ENCODE measurements at regions not wholly inside any gene's neighbourhood (a gene's known extent, or its start where the extent isn't known, plus 50 kb on each side); places are given as distances from the start of the nearest gene placed in this dataset.

DNA sequence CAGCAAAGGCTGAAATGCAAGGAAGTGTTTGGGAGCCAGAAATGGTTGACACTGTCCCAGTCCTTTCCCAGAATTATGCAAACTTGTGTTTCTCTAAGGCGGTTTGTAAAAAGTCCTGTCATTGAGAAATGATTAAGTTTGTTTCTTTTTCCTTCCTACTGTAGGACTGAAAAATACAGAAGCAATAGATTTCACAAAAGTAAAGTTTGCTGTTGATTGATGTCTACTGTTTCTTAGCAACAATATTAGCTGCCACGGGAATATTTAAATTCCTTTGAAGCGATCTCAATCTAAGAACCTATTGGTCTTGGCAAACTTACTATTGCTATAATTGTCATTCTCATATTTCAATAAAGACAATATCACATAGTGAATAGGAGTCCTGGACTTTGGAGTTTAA is 100.7 kb upstream of the IL12A start:
- TF ChIP-seq CTCF (IDR thresholded peaks at IDR 0.05; ENCODE audit: low read depth, low read length, missing control alignments), result no peak
- no peak overlapping the region for H3K4me3 ChIP-seq (ENCODE audit: low read depth, low read length)
- no peak for DNase-seq (ENCODE audit: low read depth)

DNA sequence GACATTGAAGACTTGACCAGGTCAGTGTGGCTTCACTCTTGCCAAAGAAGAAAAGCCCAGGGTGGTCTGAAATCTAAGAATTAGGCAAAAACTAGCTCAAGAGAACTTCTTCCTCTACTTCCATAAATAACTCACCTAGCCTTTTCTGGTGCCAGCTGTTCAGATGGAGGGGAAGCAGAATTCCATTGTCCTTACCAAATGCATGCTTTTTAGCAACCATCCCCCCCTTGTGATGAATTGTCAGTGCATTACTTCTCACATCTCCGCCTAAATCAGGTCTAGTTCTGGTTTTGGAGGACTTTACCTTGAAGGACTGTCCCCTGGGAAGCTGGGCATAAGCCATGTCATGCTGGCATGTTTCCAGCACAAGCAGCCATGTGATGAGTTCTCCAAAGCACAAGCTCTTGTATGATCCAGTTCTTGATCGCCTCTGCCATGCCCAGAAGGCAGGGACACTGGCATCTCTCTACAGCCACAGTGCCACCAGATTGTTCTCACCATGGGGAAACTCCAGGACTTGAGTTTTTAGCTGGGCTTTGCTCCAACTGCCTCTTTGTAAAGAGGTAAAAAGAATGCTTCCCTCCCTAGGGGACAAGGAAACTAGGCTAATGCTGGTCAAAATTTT is 96.4 kb upstream of the IL12A start:
- no peak for TF ChIP-seq CTCF (IDR thresholded peaks at IDR 0.05; ENCODE audit: low read depth, low read length, missing control alignments)
- no peak for DNase-seq (ENCODE audit: low read depth)

DNA sequence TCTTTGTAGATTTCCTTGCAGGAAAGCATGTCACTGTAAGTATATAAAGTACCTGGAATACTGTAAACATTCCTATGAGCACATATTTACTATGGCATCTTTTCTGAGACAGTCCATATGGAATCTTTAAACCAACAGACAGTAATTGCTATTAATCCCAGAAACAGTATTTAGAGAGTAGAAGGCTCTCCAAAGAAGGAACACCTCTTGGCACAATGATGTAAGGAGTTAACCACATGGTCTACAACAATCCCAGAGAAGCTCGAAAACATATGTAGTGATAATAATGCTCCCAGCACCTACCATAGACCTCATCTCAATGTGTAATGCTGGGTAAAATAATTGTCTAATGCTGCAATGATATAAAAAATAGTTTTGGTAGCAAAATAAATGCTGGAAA is 95.8 kb upstream of the IL12A start:
- no peak for TF ChIP-seq CTCF (IDR thresholded peaks at IDR 0.05; ENCODE audit: low read depth, low read length, missing control alignments)
- H3K4me3 ChIP-seq (ENCODE audit: low read depth, low read length), result no peak overlapping the region
- DNase-seq (ENCODE audit: low read depth), result no peak

More for the DNA sequence above, 96.4 kb upstream of the IL12A start:
- no peak overlapping the region for H3K4me3 ChIP-seq (ENCODE audit: low read depth, low read length)

DNA sequence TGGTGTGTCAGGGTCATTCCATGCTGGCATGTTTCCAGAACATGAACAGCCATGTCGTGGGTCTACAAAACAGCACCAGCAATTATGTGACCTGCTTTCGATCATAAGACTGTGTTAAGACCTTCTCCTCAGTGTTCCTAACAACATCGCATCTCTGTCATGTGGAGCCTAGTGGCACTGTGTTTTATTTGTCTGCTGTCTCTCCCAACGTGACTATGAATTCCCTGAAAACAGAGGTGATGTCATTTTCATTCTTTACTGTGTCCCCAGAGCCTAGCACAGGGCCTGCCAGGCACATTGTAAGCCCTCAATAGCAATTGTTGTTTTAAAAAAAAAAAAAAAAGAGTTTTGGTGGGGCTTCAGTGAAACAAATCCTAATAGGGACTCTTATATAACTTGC is 94.2 kb upstream of the IL12A start:
- H3K4me3 ChIP-seq (ENCODE audit: low read depth, low read length), result no peak overlapping the region
- TF ChIP-seq CTCF (IDR thresholded peaks at IDR 0.05; ENCODE audit: low read depth, low read length, missing control alignments), result no peak
- no peak for DNase-seq (ENCODE audit: low read depth)

- DNase-seq (ENCODE audit: low read depth), result no peak
- no peak overlapping the region for H3K4me3 ChIP-seq (ENCODE audit: low read depth, low read length)
- TF ChIP-seq CTCF (IDR thresholded peaks at IDR 0.05; ENCODE audit: low read depth, low read length, missing control alignments), result no peak
These were observed 93.2 kb upstream of the IL12A start for GRCh38 chr3:159895430-159895829.

GRCh38 chr3:159896543-159896942 is 92.1 kb upstream of the IL12A start:
- DNase-seq (ENCODE audit: low read depth), result no peak
- no peak overlapping the region for H3K4me3 ChIP-seq (ENCODE audit: low read depth, low read length)
- TF ChIP-seq CTCF (IDR thresholded peaks at IDR 0.05; ENCODE audit: low read depth, low read length, missing control alignments), result no peak

GRCh38 chr3:159897331-159898075 is 91.1 kb upstream of the IL12A start:
- DNase-seq (ENCODE audit: low read depth), result no peak
- H3K4me3 ChIP-seq (ENCODE audit: low read depth, low read length), result no peak overlapping the region
- TF ChIP-seq CTCF (IDR thresholded peaks at IDR 0.05; ENCODE audit: low read depth, low read length, missing control alignments), result no peak

Data from GM12864 (cell line).